Activated CD8-positive, alpha-beta T cell treated with anti-CD3 and anti-CD28 coated beads for 36 hours (primary cell): ENCODE measurements at regions not wholly inside any gene's neighbourhood (a gene's known extent, or its start where the extent isn't known, plus 50 kb on each side); places are given as distances from the start of the nearest gene placed in this dataset.

Experiments used
- ATAC-seq: fragments of 200-7000 bp; cut with Tn5 transposase; one replicate; pipeline ENCODE4 v1.10.0; 2021; ENCODE audit warnings: mild to moderate bottlenecking, moderate library complexity
- CTCF ChIA-PET: fragments of 350-600 bp; sonication (Branson Sonifier 250); formaldehyde crosslinking; loops from one replicate; lab custom pipeline; 2021; ENCODE audit warnings: antibody characterized with exemption; lab: Charles Lee
- POLR2A ChIA-PET: fragments of 350-600 bp; sonication (Branson Sonifier 250); formaldehyde crosslinking; loops from one replicate; lab custom pipeline; 2021; ENCODE audit warnings: antibody characterized with exemption; lab: Charles Lee
- DNase-seq: peaks from one replicate; pipeline ENCODE4 v3.0.0-alpha.2; 2020
- H3K27ac Mint-ChIP-seq: one replicate; pipeline ENCODE4 v1.8.0; 2021; ENCODE audit warnings: mild to moderate bottlenecking, mixed read lengths
- H3K27me3 Mint-ChIP-seq: one replicate; pipeline ENCODE4 v1.8.0; 2021; ENCODE audit warnings: mixed read lengths
- H3K36me3 Mint-ChIP-seq: one replicate; pipeline ENCODE4 v1.8.0; 2021; ENCODE audit warnings: low read depth, mixed read lengths
- H3K4me1 Mint-ChIP-seq: one replicate; pipeline ENCODE4 v1.8.0; 2021; ENCODE audit warnings: low read depth, mixed read lengths
- H3K4me3 Mint-ChIP-seq: one replicate; pipeline ENCODE4 v1.8.0; 2021; ENCODE audit warnings: mild to moderate bottlenecking, moderate library complexity, mixed read lengths
- H3K9me3 Mint-ChIP-seq: one replicate; pipeline ENCODE4 v1.8.0; 2021; ENCODE audit warnings: mixed read lengths
- CTCF ChIP-seq: fragments of 200-600 bp; IDR thresholded peaks from one replicate; pipeline ENCODE4 v1.8.0; 2022; ENCODE audit warnings: antibody characterized with exemption, mild to moderate bottlenecking
- intact Hi-C: fragments of 100-400 bp; cut with micrococcal nuclease; formaldehyde crosslinking; loops from one replicate; pipeline ENCODE4 v1.10.0; 2022

- CTCF ChIA-PET = no interaction called here
- ATAC-seq = no peak
- no peaks in the 10 kb centered on the region for H3K27me3 Mint-ChIP-seq
These were observed 166.9 kb downstream of the OLFM1 start for GRCh38 chr9:135254176-135255032.

GRCh38 chr9:135255033-135255840, 167.8 kb downstream of the OLFM1 start:
- H3K4me1 Mint-ChIP-seq = no peaks in the 10 kb centered on the region
- no peaks in the 10 kb centered on the region for H3K36me3 Mint-ChIP-seq
- H3K4me3 Mint-ChIP-seq = no peak overlapping the region
- DNase-seq = no peak
- no peak overlapping the region for H3K27ac Mint-ChIP-seq
- no peak for ATAC-seq
- ChIA-PET POLR2A (no interaction called here), CTCF (no interaction called here)
- no peak for TF ChIP-seq CTCF
- no peaks in the 10 kb centered on the region for H3K9me3 Mint-ChIP-seq
- intact Hi-C loops = no loop called here
- no peaks in the 10 kb centered on the region for H3K27me3 Mint-ChIP-seq

More at GRCh38 chr9:135254176-135255032, 166.9 kb downstream of the OLFM1 start:
- no peak for TF ChIP-seq CTCF
- Mint-ChIP-seq H3K4me1 (no peaks in the 10 kb centered on the region), H3K36me3 (no peaks in the 10 kb centered on the region), H3K27ac (no peak overlapping the region), H3K9me3 (no peaks in the 10 kb centered on the region), H3K4me3 (no peak overlapping the region)
- intact Hi-C loops = no loop called here
- POLR2A ChIA-PET = no interaction called here
- DNase-seq = no peak

GRCh38 chr9:135255841-135256580, 168.5 kb downstream of the OLFM1 start:
- no peak for TF ChIP-seq CTCF
- ChIA-PET CTCF (no interaction called here), POLR2A (no interaction called here)
- DNase-seq (no peak), ATAC-seq (no peak)
- Mint-ChIP-seq H3K27me3 (no peaks in the 10 kb centered on the region), H3K4me1 (no peaks in the 10 kb centered on the region), H3K27ac (no peak overlapping the region), H3K4me3 (no peak overlapping the region), H3K9me3 (no peaks in the 10 kb centered on the region), H3K36me3 (no peaks in the 10 kb centered on the region)
- intact Hi-C loops = no loop called here

- intact Hi-C loops = no loop called here
- CTCF ChIA-PET = no interaction called here
- Mint-ChIP-seq H3K36me3 (no peaks in the 10 kb centered on the region), H3K9me3 (no peaks in the 10 kb centered on the region), H3K4me1 (no peaks in the 10 kb centered on the region), H3K27me3 (no peaks in the 10 kb centered on the region), H3K27ac (no peak overlapping the region), H3K4me3 (no peak overlapping the region)
- POLR2A ChIA-PET = no interaction called here
- DNase-seq = no peak
- TF ChIP-seq CTCF = no peak
- ATAC-seq = no peak
These were observed 169.3 kb downstream of the OLFM1 start for GRCh38 chr9:135256581-135257354.
